Fibroblast of skin of left biceps (primary cell): ENCODE measurements at regions not wholly inside any gene's neighbourhood (a gene's known extent, or its start where the extent isn't known, plus 50 kb on each side); places are given as distances from the start of the nearest gene placed in this dataset.

ENCODE experiments used
- DNase-seq, 2 experiments: peaks; one replicate each; pipeline ENCODE4 v3.0.0-alpha.2; 2013; ENCODE audit warnings: low read depth in 2 of 2

DNA sequence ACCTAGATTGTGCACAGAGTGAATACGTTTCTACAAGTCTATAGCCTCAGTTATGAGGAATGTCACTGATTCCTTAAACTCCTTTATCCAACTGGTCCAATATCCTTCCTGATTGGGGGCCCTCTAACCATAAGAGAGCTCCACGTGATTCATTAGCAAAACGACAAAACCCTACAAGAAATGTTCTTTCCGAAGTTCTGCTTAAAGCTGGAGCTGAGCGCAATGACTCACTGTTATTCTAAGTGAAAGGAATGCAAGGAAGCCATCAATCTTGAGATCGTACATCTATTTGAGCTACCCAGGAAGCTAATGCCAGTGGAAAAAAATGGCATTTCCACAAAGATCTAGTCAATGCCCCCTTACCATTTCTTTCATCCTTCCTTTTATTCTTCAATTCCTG, 354.9 kb upstream of the CDH20 start:
- peak; percentile 47 to 49 for DNase-seq

DNA sequence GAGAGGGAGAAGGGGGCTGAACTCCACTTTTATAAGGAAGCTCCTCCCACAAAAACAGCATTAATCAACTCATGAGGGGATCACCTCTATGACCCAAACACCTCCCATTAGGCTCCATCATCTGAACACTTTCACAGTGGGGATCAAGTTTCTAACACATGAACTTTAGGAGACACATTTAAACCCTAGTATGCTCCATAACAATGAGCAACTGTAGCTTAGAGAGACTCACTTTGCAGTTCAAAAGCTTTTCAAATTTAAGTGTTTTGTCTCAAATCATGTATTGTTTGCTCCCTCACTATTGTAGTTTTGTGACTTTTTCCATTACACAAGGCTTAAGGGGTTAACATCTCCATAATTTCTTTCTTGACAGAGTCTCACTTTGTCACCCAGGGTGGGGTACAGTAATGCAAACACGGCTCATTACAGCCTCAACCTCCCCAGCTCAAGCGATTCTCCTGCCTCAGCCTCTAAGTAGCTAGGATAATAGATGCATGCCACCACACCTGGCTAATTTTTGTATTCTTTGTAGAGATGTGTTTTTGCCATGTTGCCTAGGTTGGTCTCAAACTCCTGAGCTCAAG, 352.7 kb upstream of the CDH20 start:
- DNase-seq, result no peak

DNA sequence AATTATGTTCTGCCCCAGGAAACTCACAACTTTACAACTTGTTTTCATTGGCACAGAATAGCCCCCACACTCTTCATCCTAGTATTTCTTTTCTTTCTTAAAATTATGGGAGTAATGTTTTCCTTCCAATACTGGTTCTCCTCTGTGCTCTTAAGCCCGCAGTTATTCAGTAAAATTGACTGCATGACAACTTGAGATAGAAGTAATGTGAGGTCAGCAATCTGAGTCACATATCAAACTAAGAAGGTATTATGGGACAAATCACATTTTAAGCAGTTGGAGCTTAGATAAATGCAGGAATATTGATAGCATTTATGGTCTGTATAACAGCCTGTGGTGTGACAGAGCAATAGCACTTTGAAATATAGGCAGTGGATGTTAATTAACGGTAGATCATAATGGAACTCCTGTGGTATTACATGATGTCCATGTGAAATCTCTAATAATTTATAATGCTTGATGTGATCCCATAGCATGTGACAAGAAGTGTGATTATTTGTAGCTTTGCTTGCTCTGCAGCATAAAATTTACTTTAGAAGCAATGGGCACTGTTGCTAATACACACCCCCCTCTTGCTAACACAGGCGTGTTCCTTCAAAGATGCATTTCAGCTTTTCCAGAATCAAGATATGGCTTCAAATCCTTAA, 351.4 kb upstream of the CDH20 start:
- DNase-seq, result no peak

DNA sequence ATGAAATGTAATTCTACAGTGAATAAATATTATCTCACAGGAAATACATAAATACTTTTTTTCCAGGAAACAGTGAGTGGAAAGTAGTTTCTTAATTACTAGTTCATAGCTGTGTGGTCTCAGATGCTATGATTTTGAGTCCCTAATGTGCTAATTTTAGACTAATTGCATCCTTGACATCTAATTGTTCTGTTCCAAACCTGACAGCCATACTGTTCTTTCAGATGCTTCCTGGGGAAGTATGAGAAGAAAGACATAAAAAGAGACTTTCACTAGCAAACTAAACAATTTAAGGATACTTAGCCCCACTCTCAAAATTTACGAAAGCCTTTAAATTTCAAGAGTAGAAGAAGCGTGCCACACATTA, 350.9 kb upstream of the CDH20 start:
- no peak for DNase-seq

DNA sequence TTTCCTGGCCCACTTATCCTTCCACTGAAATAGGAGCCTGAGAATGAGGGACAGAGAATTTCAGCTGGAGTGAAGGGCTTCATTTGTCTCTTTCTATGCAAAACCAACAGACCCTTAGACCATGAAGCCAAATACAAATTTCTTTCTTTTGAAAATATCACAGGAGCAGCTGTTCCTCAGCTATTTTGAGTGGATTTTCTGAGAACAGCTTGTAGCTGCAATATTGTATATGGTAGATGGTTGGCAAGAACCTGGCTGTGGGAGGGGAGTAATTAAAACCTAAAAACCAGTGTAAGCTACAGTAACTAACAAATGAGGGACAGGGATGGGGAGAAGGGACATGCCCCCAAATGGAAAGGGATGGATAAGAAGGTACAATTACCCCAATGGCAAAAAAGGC, 350.3 kb upstream of the CDH20 start:
- no peak for DNase-seq

DNA sequence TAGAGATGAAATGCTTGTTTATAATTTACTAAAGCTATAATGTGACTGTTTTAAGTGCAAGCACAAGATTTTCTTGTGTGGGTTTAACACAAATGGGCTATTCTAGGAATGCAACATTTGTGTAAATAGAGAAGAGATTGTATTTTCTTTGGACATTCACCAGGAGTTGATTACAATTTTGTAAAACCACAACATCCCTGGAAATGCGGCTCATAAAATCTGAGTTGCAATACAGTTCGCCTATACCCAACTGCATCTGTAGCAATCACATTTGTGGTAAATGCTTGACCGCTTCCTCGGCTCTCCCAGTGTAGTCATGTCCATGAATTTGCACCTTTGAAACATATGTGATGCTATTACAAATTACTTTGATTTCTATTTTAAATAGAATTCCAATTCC, 348.7 kb upstream of the CDH20 start:
- DNase-seq, result peak; percentile 63 to 67

DNA sequence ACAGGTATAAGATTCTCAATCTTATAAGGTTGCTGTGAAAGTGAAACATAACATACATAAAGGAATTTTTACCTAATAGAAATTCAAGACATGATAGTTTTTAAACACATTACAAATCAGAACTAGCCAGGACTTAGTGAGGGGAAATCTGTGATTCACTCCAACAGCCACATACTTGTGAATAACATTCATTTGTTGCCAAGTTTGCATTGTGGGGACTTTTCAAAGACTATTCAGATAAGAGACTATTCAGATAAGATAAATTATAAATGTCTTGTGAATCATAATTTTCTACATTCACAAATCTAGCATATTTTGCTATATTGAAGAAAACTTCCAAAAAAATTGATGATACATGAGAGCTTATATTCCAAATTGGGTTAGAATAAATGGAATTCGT, 345.3 kb upstream of the CDH20 start:
- DNase-seq, result peak; percentile 2 to 5

DNA sequence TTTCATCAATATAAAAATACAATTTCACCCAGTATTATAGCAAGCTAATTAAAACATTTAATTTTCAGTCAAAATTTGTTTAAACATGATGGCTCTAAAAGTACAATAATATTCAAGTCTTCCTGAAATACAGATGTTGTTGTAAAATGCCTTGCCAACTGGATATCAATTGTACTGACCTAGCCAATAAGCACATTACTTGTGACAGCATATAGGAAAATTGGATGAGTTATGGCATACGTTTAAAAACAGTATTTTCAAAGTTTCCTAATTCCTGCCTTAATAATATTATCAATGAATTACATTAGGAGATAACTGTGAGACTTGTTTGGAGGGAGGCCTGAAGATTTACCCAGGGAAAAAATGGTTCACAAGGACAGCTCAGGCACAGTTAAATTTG, 336.9 kb upstream of the CDH20 start:
- no peak for DNase-seq

DNA sequence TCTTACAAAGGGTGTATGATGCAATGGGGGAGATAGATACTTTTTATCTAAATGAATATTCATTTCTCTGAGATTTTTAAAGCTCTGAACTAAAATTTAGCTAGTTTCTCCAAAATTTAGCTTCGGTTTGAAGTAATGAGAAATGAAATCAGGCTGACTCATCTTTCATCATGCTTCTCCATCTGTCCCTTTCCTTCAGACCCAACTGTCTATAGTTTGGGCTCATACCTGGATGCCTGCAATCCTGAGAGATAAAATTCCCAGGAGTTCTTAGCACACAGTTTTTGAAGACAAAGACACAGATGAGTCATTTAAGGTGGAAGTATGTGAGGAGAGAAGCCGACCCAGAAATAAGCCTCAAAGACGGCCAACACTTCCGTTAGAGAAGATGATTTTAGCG, 336.4 kb upstream of the CDH20 start:
- DNase-seq, result no peak

DNA sequence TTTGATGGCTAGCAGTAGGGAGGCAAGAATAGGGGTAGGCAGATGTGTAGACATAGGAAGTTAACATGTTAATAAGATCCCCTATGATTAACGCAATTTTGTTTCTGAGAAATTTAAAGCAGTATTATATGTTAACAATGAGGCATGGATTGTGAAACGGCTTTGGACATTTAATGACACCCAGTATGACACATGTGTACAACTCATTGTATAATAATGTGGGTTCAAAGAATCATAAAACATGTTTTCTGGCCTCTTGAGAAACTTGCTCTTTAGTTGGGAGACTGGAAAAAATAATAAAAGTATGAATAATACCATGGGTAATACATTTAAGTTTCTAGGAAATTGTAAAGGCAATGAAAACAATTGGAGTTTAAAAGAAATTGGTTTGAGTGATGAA, 332.1 kb upstream of the CDH20 start:
- DNase-seq, result no peak

DNA sequence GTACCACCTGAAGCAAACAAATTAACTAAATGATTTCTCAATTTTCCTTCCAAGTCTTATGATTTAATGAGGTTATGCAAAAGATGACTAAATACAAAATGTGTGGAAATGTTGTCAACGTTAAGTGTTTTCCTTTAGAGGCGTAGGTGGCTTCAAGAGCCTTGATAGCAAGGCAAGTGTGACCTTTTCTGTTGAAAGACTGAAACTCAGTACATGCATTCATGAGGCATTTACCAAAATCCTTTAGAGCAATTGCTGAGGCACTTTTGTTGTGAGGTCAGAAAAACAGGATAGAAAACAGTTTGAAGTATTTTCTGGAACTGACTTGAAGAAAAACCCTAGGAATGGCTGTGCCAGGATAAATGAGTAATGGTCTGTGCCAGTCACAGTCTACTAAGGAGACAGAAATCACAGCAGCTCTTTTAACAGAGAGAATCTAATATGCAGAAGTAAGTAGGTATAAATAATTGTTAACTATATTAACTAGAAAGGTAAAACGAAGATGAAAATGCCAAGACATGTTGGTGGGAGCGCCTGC, 326.5 kb upstream of the CDH20 start:
- no peak for DNase-seq

DNA sequence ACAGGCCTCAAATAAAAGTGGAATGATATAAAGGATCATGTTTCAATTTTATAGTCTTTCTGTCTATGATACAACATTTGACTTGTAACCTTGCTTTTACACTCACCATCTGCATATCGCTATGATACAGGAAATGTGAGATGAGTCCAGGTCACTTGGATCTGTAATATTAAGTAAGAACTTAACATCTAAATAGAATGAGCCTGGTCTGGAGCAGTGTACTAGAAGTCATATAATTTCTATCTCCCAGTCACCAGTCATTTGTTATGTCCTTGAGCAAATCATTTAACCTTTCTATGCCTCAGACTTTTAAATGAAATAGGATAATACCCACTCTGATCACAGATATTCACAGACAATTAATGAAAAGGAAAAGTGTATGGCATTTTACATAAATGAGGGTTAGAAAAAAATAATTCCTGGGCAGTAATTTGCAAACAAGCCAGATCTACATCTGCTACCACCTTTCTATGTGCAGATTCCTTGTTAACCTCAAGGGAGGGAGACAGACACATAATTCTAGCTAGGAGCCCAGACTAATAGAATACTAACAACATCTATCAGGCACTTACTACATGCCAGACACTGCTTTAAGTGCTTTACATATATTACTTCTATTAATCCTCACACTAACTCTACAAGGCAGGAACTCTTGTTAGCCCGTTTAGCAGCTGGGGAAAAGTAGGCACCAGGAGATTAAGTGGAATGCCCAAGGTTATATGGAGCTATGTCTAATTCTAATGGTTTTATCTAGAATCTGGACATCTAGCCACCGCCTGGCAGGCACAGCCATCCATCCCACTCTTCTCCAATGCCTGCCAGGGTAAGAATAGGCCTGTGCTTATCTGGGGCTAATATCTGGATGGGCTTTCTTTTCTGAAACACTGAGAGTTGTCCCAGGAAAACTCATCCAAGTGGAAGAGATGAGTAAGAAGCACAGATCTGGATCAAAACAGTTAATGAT, 313.6 kb upstream of the CDH20 start:
- no peak for DNase-seq

DNA sequence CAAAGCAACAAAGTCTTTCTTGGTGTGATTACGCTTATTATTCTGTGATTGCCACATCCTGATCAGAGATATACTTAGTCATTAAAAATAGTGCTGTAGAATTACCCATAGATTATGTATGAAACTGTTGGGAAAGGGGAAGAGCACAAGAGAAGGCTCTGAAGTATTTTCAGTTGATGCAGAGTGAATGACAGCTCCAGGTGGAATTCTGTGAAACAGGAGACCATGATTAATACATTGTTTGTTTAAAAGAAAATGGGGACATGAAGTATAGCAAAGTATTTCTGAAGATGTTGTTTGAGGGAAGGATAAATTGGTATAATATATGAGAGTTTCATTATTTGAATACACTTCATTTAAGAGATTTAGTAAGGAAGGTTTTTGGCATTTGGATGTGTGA, 307.6 kb upstream of the CDH20 start:
- DNase-seq, result no peak

DNA sequence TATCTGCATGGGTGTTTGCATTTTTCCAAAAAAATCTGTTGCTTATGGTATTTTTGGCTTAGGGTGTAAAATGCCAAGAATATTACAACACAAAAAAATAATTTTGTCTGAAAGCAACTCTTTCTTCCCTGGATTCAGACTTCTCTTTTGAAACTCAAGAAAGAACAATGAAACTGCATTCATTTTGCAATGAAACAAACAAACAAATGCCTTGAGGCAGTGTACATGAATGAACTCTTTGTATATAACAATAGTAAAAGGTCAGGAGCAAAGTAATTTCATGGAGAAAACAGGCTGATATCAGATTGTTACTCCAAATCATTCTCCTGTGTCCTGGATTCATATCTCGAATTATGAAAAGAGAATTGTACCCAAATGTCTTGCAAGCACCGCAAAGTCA, 301.6 kb upstream of the CDH20 start:
- no peak for DNase-seq

DNA sequence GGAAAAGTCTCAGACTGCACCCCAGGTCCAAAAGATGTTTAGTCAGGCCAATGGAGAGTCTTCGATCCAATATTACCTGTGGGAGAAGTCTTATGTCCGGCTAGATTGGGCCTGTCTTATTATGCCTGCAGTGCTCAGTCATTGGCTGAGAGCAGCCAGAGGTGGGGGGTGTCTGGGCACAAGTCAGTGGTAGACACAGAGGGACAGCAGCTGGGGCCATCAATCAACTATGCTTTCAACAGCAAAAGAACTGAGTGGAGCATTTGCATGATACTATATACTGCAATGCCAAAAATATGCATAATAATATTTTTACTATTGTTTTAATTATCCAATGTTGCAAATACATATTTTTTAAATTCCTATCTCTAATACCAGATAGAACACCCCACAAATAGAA, 298.6 kb upstream of the CDH20 start:
- no peak for DNase-seq

DNA sequence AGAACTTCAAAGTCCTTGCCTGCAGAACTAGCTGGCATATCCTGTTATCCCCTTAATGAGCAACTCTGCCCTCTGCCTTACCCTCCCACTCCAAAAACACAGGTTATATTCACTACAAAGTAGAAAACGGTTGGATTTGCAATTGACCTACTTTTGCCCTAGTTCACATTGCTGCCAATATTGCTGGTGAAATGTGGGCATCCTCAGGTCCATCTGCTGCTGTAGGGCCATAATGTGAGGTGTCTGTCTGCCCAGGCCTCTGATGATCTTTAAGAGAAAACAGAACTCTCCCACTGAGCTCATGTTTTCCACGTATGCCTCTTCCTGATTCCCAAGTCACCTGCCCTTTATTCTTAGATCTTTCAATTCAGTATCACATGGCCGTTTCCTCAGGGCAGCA, 294.0 kb upstream of the CDH20 start:
- DNase-seq, result no peak

DNA sequence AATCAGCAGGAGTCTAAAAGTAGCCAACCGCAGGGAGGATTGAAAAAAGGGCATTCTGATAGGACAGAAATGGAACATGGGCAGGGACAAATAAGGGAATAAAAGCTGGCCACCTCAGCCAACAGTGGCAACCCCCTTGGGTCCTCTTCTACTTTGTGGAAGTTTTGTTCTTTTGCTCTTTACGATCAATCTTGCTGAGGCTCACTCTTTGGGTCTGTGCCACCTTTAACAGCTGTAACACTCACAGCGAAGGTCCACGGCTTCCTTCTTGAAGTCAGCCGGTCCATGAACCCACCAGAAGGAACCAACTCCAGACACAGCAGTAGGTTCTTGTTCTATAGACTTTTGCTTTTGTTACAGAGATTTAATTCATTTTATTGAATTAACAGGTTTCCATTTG, 285.4 kb upstream of the CDH20 start:
- no peak for DNase-seq

DNA sequence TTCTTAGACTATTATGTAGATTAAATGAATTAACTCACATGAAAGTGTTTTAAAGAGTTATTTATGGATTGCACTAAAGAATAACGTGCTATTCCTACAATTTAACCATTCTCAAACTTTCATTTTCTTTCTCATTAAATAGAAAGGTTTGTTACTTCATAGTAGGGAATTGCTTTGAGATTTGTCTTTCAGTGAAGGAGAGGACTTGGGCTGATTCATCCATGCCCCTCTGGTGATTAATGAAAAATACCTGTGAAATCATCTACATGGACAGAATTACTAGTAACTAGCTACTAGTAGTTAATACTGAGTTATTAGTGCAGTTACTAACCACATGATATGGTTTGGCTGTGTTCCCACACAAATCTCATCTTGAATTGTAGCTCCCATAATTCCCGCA, 275.8 kb upstream of the CDH20 start:
- DNase-seq, result no peak

DNA sequence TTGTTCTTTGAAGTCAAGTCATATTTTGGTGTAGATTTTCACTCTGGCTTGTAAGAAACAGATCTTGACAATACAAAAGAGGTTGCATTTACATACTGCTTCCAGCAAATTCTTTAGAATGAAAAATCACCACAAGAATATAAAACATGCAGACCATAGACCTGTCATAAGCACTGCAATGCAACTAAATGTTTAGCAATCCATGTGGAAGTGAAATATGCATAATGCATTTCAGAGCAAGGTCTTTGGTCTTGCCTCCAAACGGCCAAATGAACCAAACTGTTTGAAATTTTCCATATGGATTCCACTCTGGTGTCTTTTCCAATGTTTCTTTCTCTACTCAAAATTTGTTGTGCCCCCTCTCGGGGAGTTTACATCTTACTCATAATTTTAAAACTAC, 271.0 kb upstream of the CDH20 start:
- no peak for DNase-seq

DNA sequence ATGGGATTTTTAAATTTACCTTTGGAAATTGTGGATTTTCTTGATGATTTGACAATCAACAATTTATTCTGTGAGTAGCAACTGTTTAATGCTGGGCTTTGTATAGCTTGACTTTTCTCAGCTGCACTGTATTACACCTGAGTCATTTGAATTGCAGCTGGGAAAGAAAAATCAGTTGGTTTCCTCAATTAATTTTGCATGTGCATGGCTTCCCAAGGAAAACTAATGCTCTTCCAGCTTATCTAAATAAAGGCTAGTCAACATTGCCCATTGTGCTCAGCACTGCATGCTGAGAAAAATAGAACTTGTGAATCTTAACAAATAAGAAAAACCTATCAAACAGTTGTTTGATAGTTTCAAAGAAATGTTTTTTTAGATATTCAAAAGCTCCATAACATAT, 268.3 kb upstream of the CDH20 start:
- DNase-seq, result no peak

DNA sequence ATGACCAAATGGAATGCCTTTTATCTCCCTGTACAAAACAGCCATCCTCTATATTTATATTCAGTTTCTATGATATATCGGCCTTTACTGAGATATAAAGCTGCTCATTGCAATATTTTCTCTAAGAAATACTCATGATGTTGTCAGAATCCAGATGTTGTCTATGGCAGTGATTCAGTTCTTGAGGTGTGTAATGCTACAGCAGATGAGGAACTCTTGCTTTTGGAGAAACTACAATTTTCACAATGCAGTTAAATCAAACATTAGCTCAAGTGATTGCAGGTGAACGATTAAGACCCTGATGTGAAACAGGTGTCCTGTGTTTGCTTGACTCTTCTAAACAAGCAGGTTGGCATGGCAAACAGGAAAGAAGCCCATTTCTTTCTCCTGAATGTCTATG, 256.2 kb upstream of the CDH20 start:
- no peak for DNase-seq

DNA sequence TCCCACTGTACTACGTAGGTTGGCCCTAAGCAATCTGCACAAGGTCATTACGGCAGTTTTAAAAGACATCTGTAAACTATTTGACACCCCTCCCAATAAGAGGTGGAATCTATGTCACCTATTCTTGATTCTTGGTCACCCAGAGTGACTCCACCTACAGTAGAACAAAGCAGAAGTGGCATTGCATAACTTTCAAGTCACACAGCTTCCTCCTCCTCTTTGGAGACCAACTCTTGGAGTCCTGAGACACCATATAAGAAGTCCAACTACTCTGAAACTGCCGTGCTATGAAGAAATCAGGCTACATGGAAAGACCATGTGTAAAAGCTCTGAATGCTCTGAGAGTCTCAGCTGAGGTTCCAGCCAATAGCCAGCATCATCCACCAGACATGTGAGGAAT, 253.5 kb upstream of the CDH20 start:
- DNase-seq, result no peak
